Subcutaneous abdominal adipose tissue (tissue), 5 donors: ENCODE measurements at regions not wholly inside any gene's neighbourhood (a gene's known extent, or its start where the extent isn't known, plus 50 kb on each side); places are given as distances from the start of the nearest gene placed in this dataset.
"Not testable (repeated sequence)": the region's sequence is repeated elsewhere in the genome, so short reads cannot be mapped to it uniquely, and the experiment has no call there.

Experiments used
- H3K27ac ChIP-seq: one replicate; pipeline ENCODE4 v1.7.0; 2013; ENCODE audit warnings: low read depth, mild to moderate bottlenecking, inconsistent platforms, low read length, moderate library complexity
- H3K27me3 ChIP-seq, 5 donors: one replicate each; pipeline ENCODE4 v1.7.0; 2013; ENCODE audit warnings: low read length in 5 of 5, inconsistent platforms in 1 of 5; ENCODE audit not compliant: control insufficient read depth in 5 of 5, insufficient read depth in 4 of 5
- H3K36me3 ChIP-seq, 5 donors: one replicate each; pipeline ENCODE4 v1.7.0; 2013; ENCODE audit warnings: low read length in 5 of 5; ENCODE audit not compliant: control insufficient read depth in 5 of 5, insufficient read depth in 5 of 5
- H3K4me1 ChIP-seq, 5 donors: one replicate each; pipeline ENCODE4 v1.7.0; 2013; ENCODE audit warnings: low read length in 5 of 5, mild to moderate bottlenecking in 3 of 5, moderate library complexity in 1 of 5; ENCODE audit not compliant: control insufficient read depth in 5 of 5, insufficient read depth in 5 of 5
- H3K4me3 ChIP-seq, 5 donors: one replicate each; pipeline ENCODE4 v1.7.0; 2013; ENCODE audit warnings: low read length in 5 of 5, low read depth in 1 of 5
- H3K9ac ChIP-seq, 5 donors: one replicate each; pipeline ENCODE4 v1.7.0; 2013; ENCODE audit warnings: low read length in 5 of 5, mild to moderate bottlenecking in 4 of 5, moderate library complexity in 3 of 5
- H3K9me3 ChIP-seq, 5 donors: one replicate each; pipeline ENCODE4 v1.7.0; 2013; ENCODE audit warnings: low read length in 5 of 5; ENCODE audit not compliant: control insufficient read depth in 5 of 5
- donor health status: healthy.
- donor health status: healthy.
- donor health status: healthy.
- donor health status: healthy.
- donor health status: healthy.

- Histone ChIP-seq H3K4me1 (peaks cover 10 to 22% (median 11%) of the 10 kb centered on the region in 5 donors), H3K27ac (no peak overlapping the region), H3K27me3 (no peaks in the 10 kb centered on the region), H3K9ac (peak overlapping the region in 1 of 5 donors; percentile 21), H3K4me3 (no peak overlapping the region), H3K9me3 (no peaks in the 10 kb centered on the region), H3K36me3 (no peaks in the 10 kb centered on the region)
Measured at GRCh38 chr6:14478381-14479225, 361.0 kb downstream of the CD83 start.

GRCh38 chr6:14481946-14482345 lies 364.4 kb downstream of the CD83 start:
- H3K4me3 ChIP-seq, H3K9ac ChIP-seq, H3K27me3 ChIP-seq, H3K36me3 ChIP-seq, H3K27ac ChIP-seq, H3K9me3 ChIP-seq: not testable (repeated sequence)
- H3K4me1 ChIP-seq: peaks cover 5 to 15% (median 8%) of the 10 kb centered on the region in 5 donors

- Histone ChIP-seq H3K4me1 (no peaks in the 10 kb centered on the region), H3K4me3 (no peak overlapping the region), H3K27ac (no peak overlapping the region), H3K27me3 (no peaks in the 10 kb centered on the region), H3K9me3 (no peaks in the 10 kb centered on the region), H3K9ac (no peak overlapping the region), H3K36me3 (no peaks in the 10 kb centered on the region)
Measured at GRCh38 chr6:14487625-14488024, 370.1 kb downstream of the CD83 start.

GRCh38 chr6:14488180-14488579 lies 370.6 kb downstream of the CD83 start:
- H3K4me3 ChIP-seq: no peak overlapping the region
- no peak overlapping the region for H3K9ac ChIP-seq
- no peak overlapping the region for H3K27ac ChIP-seq
- H3K36me3 ChIP-seq: no peaks in the 10 kb centered on the region
- no peaks in the 10 kb centered on the region for H3K9me3 ChIP-seq
- no peaks in the 10 kb centered on the region for H3K4me1 ChIP-seq
- no peaks in the 10 kb centered on the region for H3K27me3 ChIP-seq

- Histone ChIP-seq H3K27ac (no peak overlapping the region), H3K4me1 (no peaks in the 10 kb centered on the region), H3K4me3 (no peak overlapping the region), H3K9me3 (no peaks in the 10 kb centered on the region), H3K27me3 (no peaks in the 10 kb centered on the region), H3K36me3 (no peaks in the 10 kb centered on the region), H3K9ac (no peak overlapping the region)
Measured at GRCh38 chr6:14489445-14489844, 371.9 kb downstream of the CD83 start.

- Histone ChIP-seq H3K9ac (no peak overlapping the region), H3K36me3 (no peaks in the 10 kb centered on the region), H3K4me3 (no peak overlapping the region), H3K27ac (no peak overlapping the region), H3K9me3 (no peaks in the 10 kb centered on the region), H3K27me3 (no peaks in the 10 kb centered on the region), H3K4me1 (no peaks in the 10 kb centered on the region)
Measured at GRCh38 chr6:14498748-14499147, 381.2 kb downstream of the CD83 start.

GRCh38 chr6:14499309-14499708 lies 381.7 kb downstream of the CD83 start:
- Histone ChIP-seq H3K4me1 (no peaks in the 10 kb centered on the region), H3K27ac (no peak overlapping the region), H3K9ac (no peak overlapping the region), H3K9me3 (no peaks in the 10 kb centered on the region), H3K4me3 (no peak overlapping the region), H3K27me3 (no peaks in the 10 kb centered on the region), H3K36me3 (no peaks in the 10 kb centered on the region)

- H3K36me3 ChIP-seq: no peaks in the 10 kb centered on the region
- H3K4me1 ChIP-seq: no peaks in the 10 kb centered on the region
- H3K9ac ChIP-seq: no peak overlapping the region
- no peak overlapping the region for H3K27ac ChIP-seq
- H3K4me3 ChIP-seq: no peak overlapping the region
- no peaks in the 10 kb centered on the region for H3K27me3 ChIP-seq
- H3K9me3 ChIP-seq: no peaks in the 10 kb centered on the region
Measured at GRCh38 chr6:14499841-14500240, 382.3 kb downstream of the CD83 start.

- Histone ChIP-seq H3K4me3 (no peak overlapping the region), H3K4me1 (no peaks in the 10 kb centered on the region), H3K27ac (no peak overlapping the region), H3K9me3 (no peaks in the 10 kb centered on the region), H3K36me3 (no peaks in the 10 kb centered on the region), H3K27me3 (no peaks in the 10 kb centered on the region), H3K9ac (no peak overlapping the region)
Measured at GRCh38 chr6:14500809-14501208, 383.2 kb downstream of the CD83 start.

- no peaks in the 10 kb centered on the region for H3K9me3 ChIP-seq
- H3K27ac ChIP-seq: no peak overlapping the region
- H3K27me3 ChIP-seq: no peaks in the 10 kb centered on the region
- no peak overlapping the region for H3K4me3 ChIP-seq
- H3K4me1 ChIP-seq: no peaks in the 10 kb centered on the region
- no peaks in the 10 kb centered on the region for H3K36me3 ChIP-seq
- no peak overlapping the region for H3K9ac ChIP-seq
Measured at GRCh38 chr6:14501240-14501639, 383.7 kb downstream of the CD83 start.
